ENCODE measurements at regions not wholly inside any gene's neighbourhood (a gene's known extent, or its start where the extent isn't known, plus 50 kb on each side); places are given as distances from the start of the nearest gene placed in this dataset.

DNA sequence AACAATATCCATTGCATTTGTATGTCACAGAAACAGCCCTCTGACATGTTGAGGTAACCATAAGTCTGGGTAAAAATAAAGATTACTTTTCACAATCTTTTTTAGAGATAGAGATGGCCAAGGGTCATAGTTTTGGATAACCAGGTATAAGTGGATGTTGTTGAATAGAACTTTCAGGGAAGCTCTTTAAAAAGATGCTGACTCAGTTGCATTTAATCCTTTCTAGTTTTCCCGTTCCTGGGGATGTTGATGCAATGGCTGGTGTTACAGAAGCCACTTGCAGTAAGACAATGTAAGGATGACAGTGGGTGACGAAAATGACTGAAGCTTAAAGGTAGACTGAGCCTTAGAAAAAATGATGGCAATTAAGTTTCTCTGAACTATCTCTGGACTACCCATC is 1473.7 kb downstream of the AACS start:
- no peak overlapping the region for H3K27ac ChIP-seq

GRCh38 chr12:126545411-126545810 is 1480.2 kb downstream of the AACS start:
- TF ChIP-seq ZFX (IDR thresholded peaks at IDR 0.05), result no peak
- TF ChIP-seq CTCF (conservative IDR thresholded peaks at IDR 0.05), result no peak
- H3K27ac ChIP-seq, result no peak overlapping the region

More for the DNA sequence above, 1473.7 kb downstream of the AACS start:
- TF ChIP-seq CTCF (conservative IDR thresholded peaks at IDR 0.05), result no peak
- no peak for TF ChIP-seq ZFX (IDR thresholded peaks at IDR 0.05)

GRCh38 chr12:126547905-126548304 is 1482.7 kb downstream of the AACS start:
- no peak overlapping the region for H3K27ac ChIP-seq
- no peak for TF ChIP-seq CTCF (conservative IDR thresholded peaks at IDR 0.05)
- no peak for TF ChIP-seq ZFX (IDR thresholded peaks at IDR 0.05)

GRCh38 chr12:126551869-126552268 is 1486.6 kb downstream of the AACS start:
- TF ChIP-seq ZFX (IDR thresholded peaks at IDR 0.05) (no peak), CTCF (conservative IDR thresholded peaks at IDR 0.05) (no peak)
- no peak overlapping the region for H3K27ac ChIP-seq

- no peak overlapping the region for H3K27ac ChIP-seq
Observed at GRCh38 chr12:126554625-126555024, 1489.4 kb downstream of the AACS start.

DNA sequence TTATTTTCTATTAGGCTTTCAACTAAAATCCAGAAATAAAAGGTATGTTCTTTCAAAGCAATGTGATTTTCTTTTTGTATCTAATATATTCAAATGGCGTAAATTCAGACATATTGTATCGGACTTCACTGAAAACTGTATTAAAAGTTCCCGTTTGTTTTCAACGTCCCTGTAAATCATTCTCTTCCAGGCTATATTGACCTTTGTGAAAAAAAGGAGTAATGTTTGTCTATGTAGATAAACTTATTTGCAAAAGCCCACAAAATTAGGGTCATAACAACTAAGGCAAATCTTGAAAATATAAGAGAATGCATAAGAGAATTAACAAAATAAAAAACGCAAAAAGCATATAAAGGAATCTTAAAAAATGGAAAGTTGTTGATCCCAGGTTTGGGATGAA is 1492.4 kb downstream of the AACS start:
- H3K27ac ChIP-seq, result no peak overlapping the region

More at GRCh38 chr12:126554625-126555024, 1489.4 kb downstream of the AACS start:
- no peak for TF ChIP-seq CTCF (conservative IDR thresholded peaks at IDR 0.05)
- no peak for TF ChIP-seq ZFX (IDR thresholded peaks at IDR 0.05)

GRCh38 chr12:126558219-126558618 is 1493.0 kb downstream of the AACS start:
- no peak overlapping the region for H3K27ac ChIP-seq
- TF ChIP-seq ZFX (IDR thresholded peaks at IDR 0.05) (no peak), CTCF (conservative IDR thresholded peaks at IDR 0.05) (no peak)

More for the DNA sequence above, 1492.4 kb downstream of the AACS start:
- TF ChIP-seq ZFX (IDR thresholded peaks at IDR 0.05) (no peak), CTCF (conservative IDR thresholded peaks at IDR 0.05) (no peak)
